SK-N-SH treated with all-trans-retinoic acid at 6 μM for 48 hours (cell line): ENCODE measurements at regions not wholly inside any gene's neighbourhood (a gene's known extent, or its start where the extent isn't known, plus 50 kb on each side); places are given as distances from the start of the nearest gene placed in this dataset.

Experiments
- ATAC-seq: fragments of 200-7000 bp; cut with Tn5 transposase; 3 replicates; pipeline ENCODE4 v1.9.1; 2020; ENCODE audit warnings: mild to moderate bottlenecking, moderate library complexity
- ARNTL ChIP-seq: fragments of 450-650 bp; formaldehyde crosslinking; IDR thresholded peaks from 2 replicates; pipeline ENCODE4 v1.5.0; 2020; ENCODE audit warnings: low read depth, mild to moderate bottlenecking, moderate library complexity, borderline replicate concordance
- CSDC2 ChIP-seq: fragments of 250-450 bp; sonication (Bioruptor Pico); IDR thresholded peaks from 2 replicates; pipeline ENCODE4 v1.5.0; 2020; ENCODE audit warnings: mild to moderate bottlenecking, moderate library complexity
- ESRRG ChIP-seq: fragments of 250-450 bp; sonication (Bioruptor Pico); IDR thresholded peaks from 2 replicates; pipeline ENCODE4 v1.6.1; 2021; ENCODE audit warnings: mild to moderate bottlenecking
- GLIS3 ChIP-seq: fragments of 250-450 bp; sonication (Bioruptor Pico); IDR thresholded peaks from 2 replicates; pipeline ENCODE4 v1.5.0; 2020; ENCODE audit warnings: mild to moderate bottlenecking, moderate library complexity
- ISL1 ChIP-seq: fragments of 250-450 bp; sonication (Bioruptor Pico); IDR thresholded peaks from 2 replicates; pipeline ENCODE4 v2.1.2; 2022; ENCODE audit warnings: mild to moderate bottlenecking, moderate library complexity
- OSR1 ChIP-seq: fragments of 250-450 bp; sonication (Bioruptor Pico); IDR thresholded peaks from 2 replicates; pipeline ENCODE4 v1.8.0; 2022; ENCODE audit warnings: moderate library complexity, mild to moderate bottlenecking, inconsistent platforms
- PPARA ChIP-seq: fragments of 250-450 bp; sonication (Bioruptor Pico); IDR thresholded peaks from 2 replicates; pipeline ENCODE4 v1.5.0; 2020; ENCODE audit warnings: mild to moderate bottlenecking, borderline replicate concordance
- RARB ChIP-seq: fragments of 250-450 bp; sonication (Bioruptor Pico); IDR thresholded peaks from 2 replicates; pipeline ENCODE4 v1.8.0; 2021; ENCODE audit warnings: mild to moderate bottlenecking, moderate library complexity
- SNAI2 ChIP-seq: fragments of 250-450 bp; sonication (Bioruptor Pico); IDR thresholded peaks from 2 replicates; pipeline ENCODE4 v1.5.0; 2020; ENCODE audit warnings: mild to moderate bottlenecking, moderate library complexity
- TOX ChIP-seq: fragments of 250-450 bp; sonication (Bioruptor Pico); IDR thresholded peaks from 2 replicates; pipeline ENCODE4 v1.8.0; 2021; ENCODE audit warnings: mild to moderate bottlenecking, moderate library complexity, borderline replicate concordance
- ZC3H10 ChIP-seq: fragments of 250-450 bp; sonication (Bioruptor Pico); IDR thresholded peaks from 2 replicates; pipeline ENCODE4 v1.5.1; 2021; ENCODE audit warnings: mild to moderate bottlenecking, moderate library complexity
- ZFP3 ChIP-seq: fragments of 250-450 bp; sonication (Bioruptor Pico); IDR thresholded peaks from 2 replicates; pipeline ENCODE4 v1.5.0; 2020; ENCODE audit warnings: mild to moderate bottlenecking, moderate library complexity
- ZFP30 ChIP-seq: fragments of 450-650 bp; formaldehyde crosslinking; IDR thresholded peaks from 2 replicates; pipeline ENCODE4 v1.5.0; 2022; ENCODE audit warnings: mild to moderate bottlenecking, moderate library complexity
- ZNF565 ChIP-seq: fragments of 450-650 bp; formaldehyde crosslinking; conservative IDR thresholded peaks from 2 replicates; pipeline ENCODE4 v1.5.0; 2020; ENCODE audit warnings: low read depth, mild to moderate bottlenecking, moderate library complexity
- ZNF70 ChIP-seq: fragments of 450-650 bp; formaldehyde crosslinking; IDR thresholded peaks from 2 replicates; pipeline ENCODE4 v1.5.0; 2020; ENCODE audit warnings: mild to moderate bottlenecking, moderate library complexity
- TF ChIP-seq, protein P1 (sequence below): fragments of 250-450 bp; sonication (Bioruptor Pico); IDR thresholded peaks from 2 replicates; pipeline ENCODE4 v1.5.1; 2021; ENCODE audit warnings: mild to moderate bottlenecking, moderate library complexity
- TF ChIP-seq, protein P2 (sequence below): fragments of 250-450 bp; sonication (Bioruptor Pico); IDR thresholded peaks from 2 replicates; pipeline ENCODE4 v1.5.1; 2020; ENCODE audit warnings: low read depth, mild to moderate bottlenecking, moderate library complexity
- TF ChIP-seq, protein P3 (sequence below): fragments of 250-450 bp; sonication (Bioruptor Pico); IDR thresholded peaks from 2 replicates; pipeline ENCODE4 v1.8.0; 2020; ENCODE audit warnings: mild to moderate bottlenecking, moderate library complexity, borderline replicate concordance
- TF ChIP-seq, protein P4 (sequence below): fragments of 250-450 bp; sonication (Bioruptor Pico); IDR thresholded peaks from 2 replicates; pipeline ENCODE4 v1.5.0; 2020; ENCODE audit warnings: mild to moderate bottlenecking, moderate library complexity
- TF ChIP-seq, protein P5 (sequence below): fragments of 250-450 bp; sonication (Bioruptor Pico); IDR thresholded peaks from 2 replicates; pipeline ENCODE4 v1.8.0; 2021; ENCODE audit warnings: low read depth, mild to moderate bottlenecking, moderate library complexity, borderline replicate concordance

DNA sequence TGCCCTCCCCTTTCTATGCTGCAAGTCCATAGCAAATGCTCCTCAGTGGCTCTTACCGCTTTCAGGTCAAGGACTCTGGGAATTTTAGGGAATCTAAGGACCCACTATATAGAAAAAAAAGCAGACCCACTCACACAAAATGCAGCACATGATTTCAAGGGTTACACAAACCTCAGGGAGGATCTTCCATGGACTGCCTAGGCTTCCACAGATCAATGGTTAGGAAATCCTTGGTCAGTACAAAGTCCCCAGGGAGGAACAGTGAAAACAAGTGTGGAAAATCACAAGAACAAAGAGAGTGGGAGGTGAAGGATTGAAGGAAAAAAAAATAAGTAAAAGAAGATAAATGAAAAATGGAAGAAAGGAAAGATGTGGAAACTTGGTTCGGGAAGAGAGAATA is 188.4 kb downstream of the AHR start (continued):
- TF ChIP-seq ZNF565 = no peak
- TF ChIP-seq, protein P1, sequence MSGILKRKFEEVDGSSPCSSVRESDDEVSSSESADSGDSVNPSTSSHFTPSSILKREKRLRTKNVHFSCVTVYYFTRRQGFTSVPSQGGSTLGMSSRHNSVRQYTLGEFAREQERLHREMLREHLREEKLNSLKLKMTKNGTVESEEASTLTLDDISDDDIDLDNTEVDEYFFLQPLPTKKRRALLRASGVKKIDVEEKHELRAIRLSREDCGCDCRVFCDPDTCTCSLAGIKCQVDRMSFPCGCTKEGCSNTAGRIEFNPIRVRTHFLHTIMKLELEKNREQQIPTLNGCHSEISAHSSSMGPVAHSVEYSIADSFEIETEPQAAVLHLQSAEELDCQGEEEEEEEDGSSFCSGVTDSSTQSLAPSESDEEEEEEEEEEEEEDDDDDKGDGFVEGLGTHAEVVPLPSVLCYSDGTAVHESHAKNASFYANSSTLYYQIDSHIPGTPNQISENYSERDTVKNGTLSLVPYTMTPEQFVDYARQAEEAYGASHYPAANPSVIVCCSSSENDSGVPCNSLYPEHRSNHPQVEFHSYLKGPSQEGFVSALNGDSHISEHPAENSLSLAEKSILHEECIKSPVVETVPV (CRISPR knock-in tag) = no peak
- TF ChIP-seq ZFP30 (CRISPR knock-in tag) = no peak
- TF ChIP-seq, protein P2, sequence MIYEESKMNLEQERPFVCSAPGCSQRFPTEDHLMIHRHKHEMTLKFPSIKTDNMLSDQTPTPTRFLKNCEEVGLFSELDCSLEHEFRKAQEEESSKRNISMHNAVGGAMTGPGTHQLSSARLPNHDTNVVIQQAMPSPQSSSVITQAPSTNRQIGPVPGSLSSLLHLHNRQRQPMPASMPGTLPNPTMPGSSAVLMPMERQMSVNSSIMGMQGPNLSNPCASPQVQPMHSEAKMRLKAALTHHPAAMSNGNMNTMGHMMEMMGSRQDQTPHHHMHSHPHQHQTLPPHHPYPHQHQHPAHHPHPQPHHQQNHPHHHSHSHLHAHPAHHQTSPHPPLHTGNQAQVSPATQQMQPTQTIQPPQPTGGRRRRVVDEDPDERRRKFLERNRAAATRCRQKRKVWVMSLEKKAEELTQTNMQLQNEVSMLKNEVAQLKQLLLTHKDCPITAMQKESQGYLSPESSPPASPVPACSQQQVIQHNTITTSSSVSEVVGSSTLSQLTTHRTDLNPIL (CRISPR knock-in tag) = no peak
- no peak for TF ChIP-seq ARNTL

DNA sequence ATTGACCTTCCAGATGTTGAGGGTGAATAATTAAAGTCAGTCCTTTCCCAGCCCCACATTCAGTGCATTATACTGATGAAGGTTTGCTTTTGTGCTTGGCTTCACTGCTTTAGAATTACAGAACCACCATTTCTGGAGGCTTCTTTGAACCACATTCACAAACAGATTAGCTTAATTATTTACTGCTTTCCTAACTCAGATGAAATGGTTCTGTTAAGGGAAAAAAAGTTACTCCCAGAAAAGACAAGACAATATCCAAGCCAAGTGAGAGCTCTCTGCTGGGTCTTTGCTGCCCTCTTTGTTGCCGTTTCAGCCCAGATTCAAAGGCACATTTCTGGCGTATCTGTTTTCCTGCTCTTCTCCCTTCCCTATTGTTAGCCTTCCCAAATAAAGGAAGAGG is 188.9 kb downstream of the AHR start:
- no peak for ATAC-seq
- TF ChIP-seq, protein P2 (CRISPR knock-in tag) = no peak
- no peak for TF ChIP-seq OSR1 (CRISPR knock-in tag)
- TF ChIP-seq RARB (CRISPR knock-in tag) = no peak
- TF ChIP-seq ZC3H10 = no peak
- TF ChIP-seq, protein P3, sequence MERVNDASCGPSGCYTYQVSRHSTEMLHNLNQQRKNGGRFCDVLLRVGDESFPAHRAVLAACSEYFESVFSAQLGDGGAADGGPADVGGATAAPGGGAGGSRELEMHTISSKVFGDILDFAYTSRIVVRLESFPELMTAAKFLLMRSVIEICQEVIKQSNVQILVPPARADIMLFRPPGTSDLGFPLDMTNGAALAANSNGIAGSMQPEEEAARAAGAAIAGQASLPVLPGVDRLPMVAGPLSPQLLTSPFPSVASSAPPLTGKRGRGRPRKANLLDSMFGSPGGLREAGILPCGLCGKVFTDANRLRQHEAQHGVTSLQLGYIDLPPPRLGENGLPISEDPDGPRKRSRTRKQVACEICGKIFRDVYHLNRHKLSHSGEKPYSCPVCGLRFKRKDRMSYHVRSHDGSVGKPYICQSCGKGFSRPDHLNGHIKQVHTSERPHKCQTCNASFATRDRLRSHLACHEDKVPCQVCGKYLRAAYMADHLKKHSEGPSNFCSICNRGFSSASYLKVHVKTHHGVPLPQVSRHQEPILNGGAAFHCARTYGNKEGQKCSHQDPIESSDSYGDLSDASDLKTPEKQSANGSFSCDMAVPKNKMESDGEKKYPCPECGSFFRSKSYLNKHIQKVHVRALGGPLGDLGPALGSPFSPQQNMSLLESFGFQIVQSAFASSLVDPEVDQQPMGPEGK (CRISPR knock-in tag) = no peak
- TF ChIP-seq ARNTL = no peak
- no peak for TF ChIP-seq ISL1 (CRISPR knock-in tag)
- no peak for TF ChIP-seq ZNF70 (CRISPR knock-in tag)
- no peak for TF ChIP-seq TOX (CRISPR knock-in tag)
- TF ChIP-seq ZFP3 (CRISPR knock-in tag) = no peak
- TF ChIP-seq, protein P1 (CRISPR knock-in tag) = no peak
- TF ChIP-seq ZNF565 = no peak

DNA sequence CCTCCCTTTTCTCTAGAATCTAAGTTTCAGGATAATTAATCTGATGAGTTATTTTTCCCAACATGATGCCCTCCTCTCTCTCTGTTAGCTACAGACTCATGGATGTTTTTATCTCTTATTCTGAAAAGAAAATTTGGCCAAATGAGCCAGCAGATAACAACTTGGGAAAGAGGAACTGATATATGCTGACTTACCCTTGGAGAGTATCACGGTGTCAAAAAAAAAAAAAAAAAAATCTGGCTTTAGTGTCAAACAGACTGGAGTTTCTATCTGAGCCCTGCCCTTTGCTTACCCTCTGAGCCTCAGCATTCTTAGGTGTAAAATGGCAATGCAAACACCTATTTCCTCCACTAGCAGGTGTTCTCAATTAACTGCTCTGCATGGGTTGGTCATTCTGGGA is 190.4 kb downstream of the AHR start:
- no peak for ATAC-seq
- TF ChIP-seq ISL1 (CRISPR knock-in tag) (no peak), PPARA (CRISPR knock-in tag) (no peak), ZC3H10 (no peak), GLIS3 (no peak), RARB (CRISPR knock-in tag) (no peak), TOX (CRISPR knock-in tag) (no peak), ZFP30 (CRISPR knock-in tag) (no peak), ZNF565 (no peak), ESRRG (CRISPR knock-in tag) (no peak), ZNF70 (CRISPR knock-in tag) (no peak), ARNTL (no peak), SNAI2 (CRISPR knock-in tag) (no peak), CSDC2 (CRISPR knock-in tag) (no peak)
- TF ChIP-seq, protein P4, sequence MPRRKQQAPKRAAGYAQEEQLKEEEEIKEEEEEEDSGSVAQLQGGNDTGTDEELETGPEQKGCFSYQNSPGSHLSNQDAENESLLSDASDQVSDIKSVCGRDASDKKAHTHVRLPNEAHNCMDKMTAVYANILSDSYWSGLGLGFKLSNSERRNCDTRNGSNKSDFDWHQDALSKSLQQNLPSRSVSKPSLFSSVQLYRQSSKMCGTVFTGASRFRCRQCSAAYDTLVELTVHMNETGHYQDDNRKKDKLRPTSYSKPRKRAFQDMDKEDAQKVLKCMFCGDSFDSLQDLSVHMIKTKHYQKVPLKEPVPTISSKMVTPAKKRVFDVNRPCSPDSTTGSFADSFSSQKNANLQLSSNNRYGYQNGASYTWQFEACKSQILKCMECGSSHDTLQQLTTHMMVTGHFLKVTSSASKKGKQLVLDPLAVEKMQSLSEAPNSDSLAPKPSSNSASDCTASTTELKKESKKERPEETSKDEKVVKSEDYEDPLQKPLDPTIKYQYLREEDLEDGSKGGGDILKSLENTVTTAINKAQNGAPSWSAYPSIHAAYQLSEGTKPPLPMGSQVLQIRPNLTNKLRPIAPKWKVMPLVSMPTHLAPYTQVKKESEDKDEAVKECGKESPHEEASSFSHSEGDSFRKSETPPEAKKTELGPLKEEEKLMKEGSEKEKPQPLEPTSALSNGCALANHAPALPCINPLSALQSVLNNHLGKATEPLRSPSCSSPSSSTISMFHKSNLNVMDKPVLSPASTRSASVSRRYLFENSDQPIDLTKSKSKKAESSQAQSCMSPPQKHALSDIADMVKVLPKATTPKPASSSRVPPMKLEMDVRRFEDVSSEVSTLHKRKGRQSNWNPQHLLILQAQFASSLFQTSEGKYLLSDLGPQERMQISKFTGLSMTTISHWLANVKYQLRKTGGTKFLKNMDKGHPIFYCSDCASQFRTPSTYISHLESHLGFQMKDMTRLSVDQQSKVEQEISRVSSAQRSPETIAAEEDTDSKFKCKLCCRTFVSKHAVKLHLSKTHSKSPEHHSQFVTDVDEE (CRISPR knock-in tag) = no peak
- TF ChIP-seq, protein P2 (CRISPR knock-in tag) = no peak
- TF ChIP-seq, protein P1 (CRISPR knock-in tag) = no peak
- TF ChIP-seq, protein P5, sequence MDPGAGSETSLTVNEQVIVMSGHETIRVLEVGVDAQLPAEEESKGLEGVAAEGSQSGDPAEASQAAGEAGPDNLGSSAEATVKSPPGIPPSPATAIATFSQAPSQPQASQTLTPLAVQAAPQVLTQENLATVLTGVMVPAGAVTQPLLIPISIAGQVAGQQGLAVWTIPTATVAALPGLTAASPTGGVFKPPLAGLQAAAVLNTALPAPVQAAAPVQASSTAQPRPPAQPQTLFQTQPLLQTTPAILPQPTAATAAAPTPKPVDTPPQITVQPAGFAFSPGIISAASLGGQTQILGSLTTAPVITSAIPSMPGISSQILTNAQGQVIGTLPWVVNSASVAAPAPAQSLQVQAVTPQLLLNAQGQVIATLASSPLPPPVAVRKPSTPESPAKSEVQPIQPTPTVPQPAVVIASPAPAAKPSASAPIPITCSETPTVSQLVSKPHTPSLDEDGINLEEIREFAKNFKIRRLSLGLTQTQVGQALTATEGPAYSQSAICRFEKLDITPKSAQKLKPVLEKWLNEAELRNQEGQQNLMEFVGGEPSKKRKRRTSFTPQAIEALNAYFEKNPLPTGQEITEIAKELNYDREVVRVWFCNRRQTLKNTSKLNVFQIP = no peak
